ENCODE measurements at regions not wholly inside any gene's neighbourhood (a gene's known extent, or its start where the extent isn't known, plus 50 kb on each side); places are given as distances from the start of the nearest gene placed in this dataset.
"Not testable (repeated sequence)": the region's sequence is repeated elsewhere in the genome, so short reads cannot be mapped to it uniquely, and the experiment has no call there.

DNA sequence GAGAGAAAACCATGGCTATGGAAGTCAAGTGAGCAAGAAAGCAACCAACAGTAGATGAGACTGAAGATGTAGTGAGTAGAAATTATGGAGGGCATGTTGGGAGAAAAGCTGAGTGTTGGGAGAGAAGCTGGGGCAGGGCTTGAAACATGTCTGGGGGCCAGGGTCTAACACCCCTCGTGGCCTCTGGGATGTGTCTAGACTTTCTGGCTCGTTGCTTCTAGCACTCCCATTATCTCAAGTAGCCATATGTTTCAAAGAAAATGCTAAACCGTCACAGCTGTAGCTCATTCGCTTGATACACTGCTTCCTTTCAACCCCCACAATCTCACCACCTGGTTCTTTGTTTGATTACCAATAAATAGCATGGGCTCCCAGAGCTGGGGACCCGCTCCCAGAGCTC is 83.8 kb upstream of the BCHE start:
- Histone ChIP-seq H3K4me1 (no peaks in the 10 kb centered on the region), H3K36me3 (no peaks in the 10 kb centered on the region), H3K27ac (no peak overlapping the region), H3K27me3 (no peaks in the 10 kb centered on the region), H3K4me3 (no peak overlapping the region), H3K9me3 (no peaks in the 10 kb centered on the region)
- DNase-seq (ENCODE audit: low spot score in 2 of 2) = no peak
- intact Hi-C loops (cut with DNase I) = no loop called here
- TF ChIP-seq, protein P1, sequence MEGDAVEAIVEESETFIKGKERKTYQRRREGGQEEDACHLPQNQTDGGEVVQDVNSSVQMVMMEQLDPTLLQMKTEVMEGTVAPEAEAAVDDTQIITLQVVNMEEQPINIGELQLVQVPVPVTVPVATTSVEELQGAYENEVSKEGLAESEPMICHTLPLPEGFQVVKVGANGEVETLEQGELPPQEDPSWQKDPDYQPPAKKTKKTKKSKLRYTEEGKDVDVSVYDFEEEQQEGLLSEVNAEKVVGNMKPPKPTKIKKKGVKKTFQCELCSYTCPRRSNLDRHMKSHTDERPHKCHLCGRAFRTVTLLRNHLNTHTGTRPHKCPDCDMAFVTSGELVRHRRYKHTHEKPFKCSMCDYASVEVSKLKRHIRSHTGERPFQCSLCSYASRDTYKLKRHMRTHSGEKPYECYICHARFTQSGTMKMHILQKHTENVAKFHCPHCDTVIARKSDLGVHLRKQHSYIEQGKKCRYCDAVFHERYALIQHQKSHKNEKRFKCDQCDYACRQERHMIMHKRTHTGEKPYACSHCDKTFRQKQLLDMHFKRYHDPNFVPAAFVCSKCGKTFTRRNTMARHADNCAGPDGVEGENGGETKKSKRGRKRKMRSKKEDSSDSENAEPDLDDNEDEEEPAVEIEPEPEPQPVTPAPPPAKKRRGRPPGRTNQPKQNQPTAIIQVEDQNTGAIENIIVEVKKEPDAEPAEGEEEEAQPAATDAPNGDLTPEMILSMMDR (IDR thresholded peaks at IDR 0.05) = no peak

DNA sequence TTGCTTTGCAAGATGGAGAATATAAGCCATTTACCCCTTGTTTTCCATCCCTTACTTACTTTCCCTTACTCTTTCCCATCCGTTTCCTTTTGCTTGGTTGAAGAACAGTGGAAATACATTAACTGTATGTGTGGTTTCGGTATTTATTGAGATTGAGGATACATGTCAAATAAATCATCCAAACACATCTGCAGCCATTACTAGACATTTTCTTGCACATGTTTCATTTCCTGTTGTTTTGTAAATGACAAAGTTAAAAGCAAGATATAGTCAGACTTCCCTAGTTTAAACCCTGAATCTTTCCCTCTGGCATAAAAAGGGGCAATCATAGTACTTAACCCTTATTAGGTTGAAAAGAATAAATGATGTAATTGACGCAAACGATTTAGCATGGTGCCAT is 82.1 kb upstream of the BCHE start:
- intact Hi-C loops (cut with DNase I) = no loop called here
- TF ChIP-seq, protein P1 (IDR thresholded peaks at IDR 0.05) = no peak
- no peak overlapping the region for H3K4me3 ChIP-seq
- H3K4me1 ChIP-seq = no peaks in the 10 kb centered on the region
- H3K27me3 ChIP-seq = no peaks in the 10 kb centered on the region
- no peaks in the 10 kb centered on the region for H3K9me3 ChIP-seq
- no peak for DNase-seq (ENCODE audit: low spot score in 2 of 2)
- H3K36me3 ChIP-seq = no peaks in the 10 kb centered on the region
- H3K27ac ChIP-seq = no peak overlapping the region

DNA sequence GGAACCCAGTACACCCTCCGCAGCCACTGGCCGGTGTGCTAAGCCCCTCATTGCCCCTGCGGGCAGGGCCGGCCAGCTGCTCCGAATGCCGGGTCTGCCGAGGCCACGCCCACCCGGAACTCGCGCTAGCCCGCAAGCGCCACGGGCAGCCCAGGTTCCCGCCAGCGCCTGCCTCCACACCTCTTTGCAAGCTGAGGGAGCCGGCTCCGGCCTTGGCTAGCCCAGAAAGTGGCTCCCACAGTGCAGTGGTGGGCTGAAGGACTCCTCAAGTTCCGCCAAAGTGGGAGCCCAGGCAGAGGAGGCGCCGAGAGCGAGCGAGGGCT is 81.4 kb upstream of the BCHE start:
- Histone ChIP-seq H3K36me3 (no peaks in the 10 kb centered on the region), H3K4me3 (no peak overlapping the region), H3K9me3 (no peaks in the 10 kb centered on the region), H3K27ac (no peak overlapping the region), H3K27me3 (no peaks in the 10 kb centered on the region), H3K4me1 (no peaks in the 10 kb centered on the region)
- no peak for DNase-seq (ENCODE audit: low spot score in 2 of 2)
- TF ChIP-seq, protein P1 (IDR thresholded peaks at IDR 0.05) = no peak
- intact Hi-C loops (cut with DNase I) = no loop called here

DNA sequence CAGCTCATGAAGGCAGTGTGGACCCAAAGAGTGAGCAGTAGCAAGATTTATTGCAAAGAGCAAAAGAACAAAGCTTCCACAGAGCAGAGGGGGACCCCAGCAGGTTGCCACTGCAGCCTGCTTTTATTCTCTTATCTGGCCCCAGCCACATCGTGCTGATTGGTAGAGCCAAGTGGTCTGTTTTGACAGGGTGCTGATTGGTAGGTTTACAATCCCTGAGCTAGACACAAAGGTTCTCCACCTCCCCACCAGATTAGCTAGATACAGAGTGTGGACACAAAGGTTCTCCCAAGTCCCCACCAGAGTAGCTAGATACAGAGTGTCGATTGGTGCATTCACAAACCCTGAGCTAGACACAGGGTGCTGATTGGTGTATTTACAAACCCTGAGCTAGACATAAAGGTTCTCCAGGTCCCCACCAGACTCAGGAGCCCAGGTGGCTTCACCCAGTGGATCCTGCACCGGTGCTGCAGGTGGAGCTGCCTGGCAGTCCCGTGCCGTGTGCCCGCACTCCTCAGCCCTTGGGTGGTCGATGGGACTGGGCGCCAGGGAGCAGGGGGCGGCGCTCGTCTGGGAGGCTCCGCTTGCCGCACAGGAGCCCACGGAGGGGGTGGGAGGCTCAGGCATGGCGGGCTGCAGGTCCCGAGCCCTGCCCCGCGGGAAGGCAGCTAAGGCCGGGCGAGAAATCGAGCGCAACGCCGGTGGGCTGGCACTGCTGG is 80.9 kb upstream of the BCHE start:
- H3K4me3 ChIP-seq; DNase-seq (ENCODE audit: low spot score in 2 of 2); H3K4me1 ChIP-seq; H3K36me3 ChIP-seq; intact Hi-C loops (cut with DNase I); H3K27me3 ChIP-seq; H3K27ac ChIP-seq; H3K9me3 ChIP-seq: not testable (repeated sequence)

DNA sequence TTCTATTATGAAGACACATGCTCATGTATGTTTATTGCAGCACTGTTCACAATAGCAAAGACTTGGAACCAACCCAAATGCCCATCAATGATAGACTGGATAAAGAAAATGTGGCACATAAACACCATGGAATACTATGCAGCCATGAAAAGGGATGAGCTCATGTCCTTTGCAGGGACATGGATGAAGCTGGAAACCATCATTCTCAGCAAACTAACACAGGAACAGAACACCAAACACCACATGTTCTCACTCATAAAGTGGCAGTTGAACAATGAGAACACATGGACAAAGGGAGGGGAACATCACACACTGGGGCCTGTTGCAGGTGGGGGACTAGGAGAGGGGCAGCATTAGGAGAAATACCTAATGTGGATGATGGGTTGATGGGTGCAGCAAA is 77.9 kb upstream of the BCHE start:
- H3K27ac ChIP-seq; H3K27me3 ChIP-seq; H3K4me3 ChIP-seq; intact Hi-C loops (cut with DNase I); H3K9me3 ChIP-seq; H3K36me3 ChIP-seq; DNase-seq (ENCODE audit: low spot score in 2 of 2); H3K4me1 ChIP-seq: not testable (repeated sequence)

DNA sequence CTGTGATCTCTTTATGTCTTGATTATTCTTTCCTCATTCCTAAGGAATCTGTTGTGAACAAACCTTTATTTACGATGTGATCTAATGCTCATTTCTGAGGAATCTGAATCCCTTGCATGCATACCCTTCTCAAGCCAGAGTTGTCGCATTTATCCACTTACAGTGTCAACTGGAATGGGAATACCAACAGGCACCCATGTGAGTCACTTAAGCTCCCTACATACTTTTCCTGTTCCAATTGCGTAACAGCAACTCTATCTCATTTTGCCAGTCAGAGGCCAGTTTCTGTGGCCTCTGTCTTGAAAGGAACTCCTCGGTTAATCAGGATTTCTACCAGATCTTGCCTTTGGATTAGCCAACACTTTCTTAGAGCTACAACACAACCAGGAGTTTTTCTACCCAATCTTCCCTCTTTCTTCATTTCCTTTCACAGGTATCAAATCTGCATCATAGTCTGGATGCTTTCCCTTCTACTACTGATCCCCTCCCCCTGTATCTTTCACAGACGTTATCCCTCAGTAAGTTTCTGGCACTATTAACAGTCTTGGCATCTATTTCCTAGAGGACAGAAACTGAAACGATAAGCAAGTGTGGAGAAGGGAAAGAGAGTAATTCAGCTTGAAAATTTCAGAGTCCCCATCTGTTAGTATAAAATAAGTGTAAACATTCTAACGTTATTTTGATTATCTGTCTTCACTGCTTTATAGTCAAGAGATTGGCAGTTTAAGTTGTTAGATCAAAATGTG is 66.8 kb upstream of the BCHE start:
- no peak overlapping the region for H3K27ac ChIP-seq
- no peak for DNase-seq (ENCODE audit: low spot score in 2 of 2)
- H3K36me3 ChIP-seq = no peaks in the 10 kb centered on the region
- no peaks in the 10 kb centered on the region for H3K4me1 ChIP-seq
- H3K9me3 ChIP-seq = no peaks in the 10 kb centered on the region
- TF ChIP-seq, protein P1 (IDR thresholded peaks at IDR 0.05) = no peak
- no peak overlapping the region for H3K4me3 ChIP-seq
- intact Hi-C loops (cut with DNase I) = no loop called here
- H3K27me3 ChIP-seq = no peaks in the 10 kb centered on the region

All from ascending aorta (tissue), 2 donors.